ENCODE measurements at regions not wholly inside any gene's neighbourhood (a gene's known extent, or its start where the extent isn't known, plus 50 kb on each side); places are given as distances from the start of the nearest gene placed in this dataset.

DNA sequence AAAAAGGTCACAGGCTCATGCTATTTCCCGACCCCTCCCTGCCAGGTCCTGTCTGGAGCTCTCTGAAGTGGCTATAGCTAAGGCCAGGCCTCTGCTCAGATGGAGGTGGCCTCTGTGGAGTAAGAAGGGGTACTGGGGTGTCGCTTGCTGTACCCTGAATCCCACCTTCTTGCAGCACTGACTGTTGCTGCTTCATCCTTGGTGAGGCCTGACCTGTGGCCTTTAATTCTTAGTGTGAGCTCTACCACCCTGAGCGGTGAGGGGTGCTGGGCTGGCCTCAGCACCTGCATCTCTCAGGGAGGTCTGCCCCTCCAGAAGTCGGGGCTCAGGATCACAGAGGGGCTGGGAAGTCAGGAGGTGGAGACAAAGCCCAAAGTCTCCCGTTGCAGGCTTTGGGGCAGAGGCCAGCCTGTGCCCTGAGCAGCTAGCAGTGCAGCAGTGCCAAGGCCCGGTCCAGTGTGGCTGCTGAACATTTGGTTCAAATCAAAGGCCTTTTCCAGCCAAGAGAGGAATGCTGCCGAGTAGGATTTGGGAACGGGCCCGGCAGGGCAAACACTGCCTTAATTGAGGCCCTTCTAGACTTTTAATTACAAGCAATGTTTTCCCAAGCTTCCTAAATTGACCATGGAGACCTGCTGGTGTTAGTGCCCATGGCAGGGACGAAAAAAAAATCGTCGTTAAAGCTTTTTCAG is 133.5 kb upstream of the HAAO start:
- peak; percentile 5 for ATAC-seq
- peaks cover 78% of the 10 kb centered on the region for H3K4me1 ChIP-seq (ENCODE audit: low read depth)
- intact Hi-C loops (cut with DNase I, micrococcal nuclease): no loop called here
- TF ChIP-seq, protein P1, sequence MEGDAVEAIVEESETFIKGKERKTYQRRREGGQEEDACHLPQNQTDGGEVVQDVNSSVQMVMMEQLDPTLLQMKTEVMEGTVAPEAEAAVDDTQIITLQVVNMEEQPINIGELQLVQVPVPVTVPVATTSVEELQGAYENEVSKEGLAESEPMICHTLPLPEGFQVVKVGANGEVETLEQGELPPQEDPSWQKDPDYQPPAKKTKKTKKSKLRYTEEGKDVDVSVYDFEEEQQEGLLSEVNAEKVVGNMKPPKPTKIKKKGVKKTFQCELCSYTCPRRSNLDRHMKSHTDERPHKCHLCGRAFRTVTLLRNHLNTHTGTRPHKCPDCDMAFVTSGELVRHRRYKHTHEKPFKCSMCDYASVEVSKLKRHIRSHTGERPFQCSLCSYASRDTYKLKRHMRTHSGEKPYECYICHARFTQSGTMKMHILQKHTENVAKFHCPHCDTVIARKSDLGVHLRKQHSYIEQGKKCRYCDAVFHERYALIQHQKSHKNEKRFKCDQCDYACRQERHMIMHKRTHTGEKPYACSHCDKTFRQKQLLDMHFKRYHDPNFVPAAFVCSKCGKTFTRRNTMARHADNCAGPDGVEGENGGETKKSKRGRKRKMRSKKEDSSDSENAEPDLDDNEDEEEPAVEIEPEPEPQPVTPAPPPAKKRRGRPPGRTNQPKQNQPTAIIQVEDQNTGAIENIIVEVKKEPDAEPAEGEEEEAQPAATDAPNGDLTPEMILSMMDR (IDR thresholded peaks at IDR 0.05): no peak
- peak in 1 of 3 donors; percentile 64 for DNase-seq
- no peak overlapping the region for H3K4me3 ChIP-seq
- no peaks in the 10 kb centered on the region for H3K36me3 ChIP-seq (ENCODE audit: low read depth)
- no peaks in the 10 kb centered on the region for H3K9me3 ChIP-seq

DNA sequence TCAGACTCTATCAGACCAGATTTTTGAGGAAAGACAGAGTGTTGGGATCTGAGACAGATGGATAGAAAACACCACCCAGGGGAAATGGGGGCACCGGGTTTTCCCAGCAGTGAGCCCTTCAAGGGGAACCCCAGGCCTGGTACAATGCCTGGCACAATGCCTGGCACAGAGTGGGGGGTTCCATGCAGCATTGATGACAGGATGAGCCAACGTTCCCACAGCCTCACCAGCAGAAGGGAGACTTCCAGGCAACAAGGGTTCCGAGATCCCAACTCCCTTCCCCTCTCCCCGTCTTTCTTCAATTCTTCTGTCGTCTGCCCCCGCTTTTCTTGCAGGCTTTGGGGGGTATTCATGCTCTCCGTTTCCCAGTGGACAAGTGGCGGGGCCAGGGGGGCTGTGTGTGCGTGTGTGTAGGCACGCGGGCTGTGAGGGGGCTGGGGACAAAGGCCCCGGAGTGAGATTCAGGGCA is 132.1 kb upstream of the HAAO start:
- Histone ChIP-seq H3K4me1 (ENCODE audit: low read depth) (peaks cover 66% of the 10 kb centered on the region), H3K36me3 (ENCODE audit: low read depth) (no peaks in the 10 kb centered on the region), H3K4me3 (no peak overlapping the region), H3K9me3 (no peaks in the 10 kb centered on the region)
- DNase-seq: no peak
- intact Hi-C loops (cut with DNase I, micrococcal nuclease): no loop called here
- no peak for ATAC-seq
- TF ChIP-seq, protein P1 (IDR thresholded peaks at IDR 0.05): no peak

DNA sequence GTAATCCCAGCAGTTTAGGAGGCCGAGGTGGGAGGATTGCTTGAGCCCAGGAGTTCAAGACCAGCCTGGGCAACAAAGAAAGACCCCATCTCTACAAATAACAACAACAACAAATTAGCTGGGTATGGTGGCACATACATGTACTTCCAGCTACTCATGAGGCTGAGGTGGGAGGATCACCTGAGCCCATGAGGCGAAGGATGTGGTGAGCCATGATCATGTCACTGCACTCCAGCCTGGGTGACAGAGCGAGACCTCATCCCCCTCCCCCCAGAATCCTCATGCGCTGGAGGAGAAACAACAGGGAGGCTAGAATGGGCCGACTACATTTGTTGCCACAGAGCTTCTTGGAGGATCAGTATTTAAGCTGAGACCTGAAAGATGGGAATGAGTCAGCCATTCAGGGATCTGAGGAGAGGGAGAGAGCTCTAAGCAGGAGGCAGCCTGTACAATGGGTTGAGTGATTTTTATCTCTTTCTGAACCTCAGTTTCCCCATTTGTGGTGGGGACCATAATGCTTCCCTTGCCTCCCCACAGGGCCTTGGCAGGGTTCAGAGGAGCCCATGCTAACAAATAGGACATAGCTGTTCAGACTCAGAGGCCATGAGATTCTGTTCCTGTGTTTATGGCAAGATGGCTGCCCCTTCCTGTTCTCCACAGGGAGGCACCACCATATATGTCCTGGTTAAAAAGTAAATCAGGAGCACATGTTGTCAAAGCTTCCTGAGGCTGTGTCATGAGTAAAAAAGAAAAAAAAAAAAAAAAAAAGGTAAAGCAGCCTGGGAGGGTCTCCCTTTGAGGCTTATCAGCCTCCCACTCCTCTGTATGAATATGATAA is 131.4 kb upstream of the HAAO start:
- DNase-seq (no peak), ATAC-seq (no peak)
- no peak overlapping the region for H3K4me3 ChIP-seq
- intact Hi-C loops (cut with DNase I, micrococcal nuclease): no loop called here
- H3K9me3 ChIP-seq: no peaks in the 10 kb centered on the region
- TF ChIP-seq, protein P1 (IDR thresholded peaks at IDR 0.05): no peak
- H3K36me3 ChIP-seq (ENCODE audit: low read depth): no peaks in the 10 kb centered on the region
- peaks cover 59% of the 10 kb centered on the region for H3K4me1 ChIP-seq (ENCODE audit: low read depth)

DNA sequence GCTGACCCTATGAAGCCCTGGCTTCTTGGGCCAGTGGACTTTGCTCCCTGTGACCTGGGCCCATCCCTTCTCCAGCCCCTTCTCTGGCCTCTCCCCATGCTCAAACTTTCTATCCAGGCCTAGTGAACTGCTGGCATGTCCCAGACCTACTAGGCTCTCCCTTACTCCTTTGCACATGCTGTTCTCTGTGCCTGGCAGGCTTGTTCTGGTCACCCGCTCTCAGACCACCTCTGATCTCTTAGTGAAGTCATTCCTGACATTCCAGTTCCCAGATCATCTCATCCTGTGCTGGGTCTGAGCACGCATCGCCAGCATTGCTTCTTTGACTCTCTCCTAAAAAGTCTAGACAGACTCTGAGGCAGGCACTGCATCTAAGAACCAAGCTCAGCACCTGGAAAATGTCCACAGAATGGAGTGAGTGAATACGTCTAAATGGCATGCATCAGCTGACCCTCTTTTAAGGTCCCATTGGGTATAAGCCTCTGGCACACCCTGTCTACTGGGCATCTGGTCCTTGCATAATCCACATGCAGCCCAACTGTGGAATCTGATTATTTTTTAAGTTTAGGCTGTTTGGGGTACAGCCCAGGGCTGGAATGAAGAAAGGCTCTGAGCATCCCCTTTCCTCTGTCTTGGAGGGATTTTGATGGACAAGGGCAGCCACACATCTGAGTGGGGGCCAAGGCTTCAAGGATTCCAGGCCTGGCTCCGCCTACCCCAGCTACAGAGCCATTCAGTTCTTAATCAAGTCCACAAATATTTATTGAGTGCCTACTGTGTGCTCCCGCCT is 130.6 kb upstream of the HAAO start:
- ATAC-seq: no peak

DNA sequence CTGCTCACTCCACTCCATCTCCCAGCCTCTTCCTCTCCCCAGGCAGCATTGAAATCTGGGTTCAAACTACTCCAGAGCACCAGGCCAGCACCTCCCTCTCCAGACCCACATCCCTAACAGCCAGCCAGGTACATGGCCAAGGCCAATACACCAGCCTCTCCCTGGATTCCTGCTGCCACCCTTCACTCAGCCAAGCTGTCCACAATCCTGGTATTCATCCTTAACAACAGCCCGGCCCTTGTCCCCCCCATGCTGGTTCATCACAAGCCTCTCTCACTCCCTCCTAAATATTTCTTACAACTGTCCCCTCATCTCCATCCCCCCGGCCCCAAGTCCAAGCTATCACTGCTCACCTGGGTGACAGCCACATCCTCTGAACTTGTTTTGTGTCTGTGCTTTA is 129.9 kb upstream of the HAAO start:
- Histone ChIP-seq H3K36me3 (ENCODE audit: low read depth) (no peaks in the 10 kb centered on the region), H3K4me1 (ENCODE audit: low read depth) (peaks cover 45% of the 10 kb centered on the region), H3K4me3 (no peak overlapping the region), H3K9me3 (no peaks in the 10 kb centered on the region)
- no peak for ATAC-seq
- TF ChIP-seq, protein P1 (IDR thresholded peaks at IDR 0.05): no peak
- DNase-seq: no peak
- intact Hi-C loops (cut with DNase I, micrococcal nuclease): no loop called here

More for the DNA sequence above, 130.6 kb upstream of the HAAO start:
- Histone ChIP-seq H3K36me3 (ENCODE audit: low read depth) (no peaks in the 10 kb centered on the region), H3K4me3 (no peak overlapping the region), H3K9me3 (no peaks in the 10 kb centered on the region), H3K4me1 (ENCODE audit: low read depth) (peaks cover 51% of the 10 kb centered on the region)
- TF ChIP-seq, protein P1 (IDR thresholded peaks at IDR 0.05): no peak
- DNase-seq: no peak
- intact Hi-C loops (cut with DNase I, micrococcal nuclease): no loop called here
